ENCODE measurements at regions not wholly inside any gene's neighbourhood (a gene's known extent, or its start where the extent isn't known, plus 50 kb on each side); places are given as distances from the start of the nearest gene placed in this dataset.

DNA sequence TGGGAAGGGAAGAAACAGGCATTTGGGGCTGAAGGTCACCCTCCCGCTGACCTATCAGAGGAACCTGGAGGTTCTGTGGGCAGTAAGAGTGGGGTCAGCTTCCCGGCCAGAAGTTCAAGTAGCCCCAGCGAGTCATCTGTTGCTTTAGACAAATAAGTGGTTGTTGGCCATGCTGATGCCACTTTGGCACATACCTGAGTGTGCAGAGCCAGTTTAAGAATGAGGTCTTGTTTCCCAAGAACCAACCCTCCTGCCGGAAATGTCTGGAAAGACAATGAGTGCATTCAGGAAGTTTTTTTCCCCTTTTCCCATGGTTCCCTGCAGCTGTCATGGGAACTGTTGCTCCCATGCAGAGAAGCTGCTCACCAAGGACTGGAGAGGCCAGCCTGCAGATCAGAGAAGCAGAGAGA, 166.7 kb downstream of the ZNF621 start:
- TF ChIP-seq POLR2AphosphoS5 (IDR thresholded peaks at IDR 0.05; ENCODE audit: low read depth, low read length) (no peak), SIN3A (IDR thresholded peaks at IDR 0.05; ENCODE audit: borderline replicate concordance, insufficient read depth, low read length) (no peak), TAF1 (IDR thresholded peaks at IDR 0.05; ENCODE audit: borderline replicate concordance, insufficient read depth, low read length) (no peak), FOXP2 (optimal IDR thresholded peaks at IDR 0.05; ENCODE audit: borderline replicate concordance, extremely low read depth, extremely low read length, insufficient read depth) (no peak)
- TF ChIP-seq, protein P1, sequence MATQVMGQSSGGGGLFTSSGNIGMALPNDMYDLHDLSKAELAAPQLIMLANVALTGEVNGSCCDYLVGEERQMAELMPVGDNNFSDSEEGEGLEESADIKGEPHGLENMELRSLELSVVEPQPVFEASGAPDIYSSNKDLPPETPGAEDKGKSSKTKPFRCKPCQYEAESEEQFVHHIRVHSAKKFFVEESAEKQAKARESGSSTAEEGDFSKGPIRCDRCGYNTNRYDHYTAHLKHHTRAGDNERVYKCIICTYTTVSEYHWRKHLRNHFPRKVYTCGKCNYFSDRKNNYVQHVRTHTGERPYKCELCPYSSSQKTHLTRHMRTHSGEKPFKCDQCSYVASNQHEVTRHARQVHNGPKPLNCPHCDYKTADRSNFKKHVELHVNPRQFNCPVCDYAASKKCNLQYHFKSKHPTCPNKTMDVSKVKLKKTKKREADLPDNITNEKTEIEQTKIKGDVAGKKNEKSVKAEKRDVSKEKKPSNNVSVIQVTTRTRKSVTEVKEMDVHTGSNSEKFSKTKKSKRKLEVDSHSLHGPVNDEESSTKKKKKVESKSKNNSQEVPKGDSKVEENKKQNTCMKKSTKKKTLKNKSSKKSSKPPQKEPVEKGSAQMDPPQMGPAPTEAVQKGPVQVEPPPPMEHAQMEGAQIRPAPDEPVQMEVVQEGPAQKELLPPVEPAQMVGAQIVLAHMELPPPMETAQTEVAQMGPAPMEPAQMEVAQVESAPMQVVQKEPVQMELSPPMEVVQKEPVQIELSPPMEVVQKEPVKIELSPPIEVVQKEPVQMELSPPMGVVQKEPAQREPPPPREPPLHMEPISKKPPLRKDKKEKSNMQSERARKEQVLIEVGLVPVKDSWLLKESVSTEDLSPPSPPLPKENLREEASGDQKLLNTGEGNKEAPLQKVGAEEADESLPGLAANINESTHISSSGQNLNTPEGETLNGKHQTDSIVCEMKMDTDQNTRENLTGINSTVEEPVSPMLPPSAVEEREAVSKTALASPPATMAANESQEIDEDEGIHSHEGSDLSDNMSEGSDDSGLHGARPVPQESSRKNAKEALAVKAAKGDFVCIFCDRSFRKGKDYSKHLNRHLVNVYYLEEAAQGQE (IDR thresholded peaks at IDR 0.05; ENCODE audit: insufficient read depth in 1 of 2, low read depth in 2 of 2, low read length in 2 of 2): no peak

Data from PFSK-1 (cell line).